ENCODE measurements at regions not wholly inside any gene's neighbourhood (a gene's known extent, or its start where the extent isn't known, plus 50 kb on each side); places are given as distances from the start of the nearest gene placed in this dataset.
"Not testable (repeated sequence)": the region's sequence is repeated elsewhere in the genome, so short reads cannot be mapped to it uniquely, and the experiment has no call there.

- DNase-seq (ENCODE audit: low read depth, low spot score) = no peak
Measured at GRCh38 chr2:239866778-239867177, 158.4 kb downstream of the NDUFA10 start.

GRCh38 chr2:239866350-239866749 lies 158.8 kb downstream of the NDUFA10 start:
- no peak for DNase-seq (ENCODE audit: low read depth, low spot score)

- not testable (repeated sequence) for DNase-seq (ENCODE audit: low read depth, low spot score)
Measured at GRCh38 chr2:239865856-239866255, 159.3 kb downstream of the NDUFA10 start.

- DNase-seq (ENCODE audit: low read depth, low spot score) = no peak
Measured at GRCh38 chr2:239865059-239865639, 160.0 kb downstream of the NDUFA10 start.

GRCh38 chr2:239864247-239865058 lies 160.7 kb downstream of the NDUFA10 start:
- DNase-seq (ENCODE audit: low read depth, low spot score) = no peak

GRCh38 chr2:239862613-239863012 lies 162.5 kb downstream of the NDUFA10 start:
- no peak for DNase-seq (ENCODE audit: low read depth, low spot score)

- no peak for DNase-seq (ENCODE audit: low read depth, low spot score)
Measured at GRCh38 chr2:239858179-239858578, 167.0 kb downstream of the NDUFA10 start.

- no peak for DNase-seq (ENCODE audit: low read depth, low spot score)
Measured at GRCh38 chr2:239857591-239857990, 167.6 kb downstream of the NDUFA10 start.

GRCh38 chr2:239856620-239857285 lies 168.4 kb downstream of the NDUFA10 start:
- no peak for DNase-seq (ENCODE audit: low read depth, low spot score)

GRCh38 chr2:239855863-239856587 lies 169.1 kb downstream of the NDUFA10 start:
- DNase-seq (ENCODE audit: low read depth, low spot score) = no peak

- no peak for DNase-seq (ENCODE audit: low read depth, low spot score)
Measured at GRCh38 chr2:239854596-239854995, 170.5 kb downstream of the NDUFA10 start.

- DNase-seq (ENCODE audit: low read depth, low spot score) = no peak
Measured at GRCh38 chr2:239853706-239854327, 171.3 kb downstream of the NDUFA10 start.

GRCh38 chr2:239853121-239853520 lies 172.0 kb downstream of the NDUFA10 start:
- DNase-seq (ENCODE audit: low read depth, low spot score) = no peak

- no peak for DNase-seq (ENCODE audit: low read depth, low spot score)
Measured at GRCh38 chr2:239852272-239852671, 172.9 kb downstream of the NDUFA10 start.

- DNase-seq (ENCODE audit: low read depth, low spot score) = no peak
Measured at GRCh38 chr2:239846789-239847676, 178.1 kb downstream of the NDUFA10 start.

- DNase-seq (ENCODE audit: low read depth, low spot score) = no peak
Measured at GRCh38 chr2:239845968-239846367, 179.2 kb downstream of the NDUFA10 start.

- DNase-seq (ENCODE audit: low read depth, low spot score) = no peak
Measured at GRCh38 chr2:239839306-239839705, 185.8 kb downstream of the NDUFA10 start.

- no peak for DNase-seq (ENCODE audit: low read depth, low spot score)
Measured at GRCh38 chr2:239836021-239836765, 188.9 kb downstream of the NDUFA10 start.

- no peak for DNase-seq (ENCODE audit: low read depth, low spot score)
Measured at GRCh38 chr2:239835056-239835455, 190.1 kb downstream of the NDUFA10 start.

- no peak for DNase-seq (ENCODE audit: low read depth, low spot score)
Measured at GRCh38 chr2:239834143-239834542, 191.0 kb downstream of the NDUFA10 start.

Data from ELF-1 (cell line).